HG02642 (cell line): ENCODE measurements at regions not wholly inside any gene's neighbourhood (a gene's known extent, or its start where the extent isn't known, plus 50 kb on each side); places are given as distances from the start of the nearest gene placed in this dataset.
"Not testable (repeated sequence)": the region's sequence is repeated elsewhere in the genome, so short reads cannot be mapped to it uniquely, and the experiment has no call there.

ENCODE experiments used
- ATAC-seq: cut with Tn5 transposase; IDR thresholded peaks from one replicate; pipeline ENCODE4 v1.9.1; 2021; ENCODE audit warnings: mild to moderate bottlenecking; ENCODE audit not compliant: unreplicated experiment, poor library complexity

DNA sequence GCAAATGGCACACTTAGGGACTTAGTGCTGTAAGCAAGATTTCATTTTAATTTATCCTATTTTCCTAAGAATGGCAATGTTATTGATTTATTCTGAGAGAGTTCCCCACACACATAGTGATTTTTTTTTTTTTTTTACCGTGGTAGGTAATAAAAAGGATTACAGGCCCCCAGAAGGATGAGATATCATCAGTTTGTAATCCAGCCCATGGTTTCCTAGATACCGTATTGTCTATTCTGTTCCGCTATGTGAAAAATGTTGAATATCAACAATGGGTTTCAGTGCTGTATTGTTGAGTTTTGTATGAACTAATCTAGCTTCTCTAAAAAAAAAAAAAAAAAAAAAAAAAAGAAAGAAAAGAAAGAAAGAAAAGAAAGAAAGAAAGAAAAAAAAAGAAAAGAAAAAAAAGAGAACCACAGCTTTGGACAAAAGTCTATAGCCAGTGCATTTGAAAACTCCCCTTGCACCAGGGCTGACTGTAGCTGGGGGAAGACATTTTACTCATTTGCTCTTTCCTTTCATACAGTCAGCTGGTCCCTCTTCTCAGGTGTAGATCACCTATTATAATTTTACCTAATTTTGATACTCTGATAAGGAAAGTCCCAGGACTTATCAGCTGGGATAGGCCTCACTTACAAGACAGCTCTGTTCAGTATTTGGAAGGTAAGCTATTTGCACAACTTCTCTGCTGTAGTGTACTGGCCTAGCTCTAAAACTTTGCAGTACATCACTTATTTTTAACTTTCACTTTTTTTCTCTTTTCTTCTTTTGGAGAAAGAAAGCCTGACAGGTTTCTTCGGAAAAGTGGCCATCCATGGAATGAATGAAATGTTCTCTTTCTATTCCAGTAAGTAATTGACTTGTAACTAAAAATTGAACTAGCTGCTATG lies 101.4 kb upstream of the SOX2 start:
- no peak for ATAC-seq

DNA sequence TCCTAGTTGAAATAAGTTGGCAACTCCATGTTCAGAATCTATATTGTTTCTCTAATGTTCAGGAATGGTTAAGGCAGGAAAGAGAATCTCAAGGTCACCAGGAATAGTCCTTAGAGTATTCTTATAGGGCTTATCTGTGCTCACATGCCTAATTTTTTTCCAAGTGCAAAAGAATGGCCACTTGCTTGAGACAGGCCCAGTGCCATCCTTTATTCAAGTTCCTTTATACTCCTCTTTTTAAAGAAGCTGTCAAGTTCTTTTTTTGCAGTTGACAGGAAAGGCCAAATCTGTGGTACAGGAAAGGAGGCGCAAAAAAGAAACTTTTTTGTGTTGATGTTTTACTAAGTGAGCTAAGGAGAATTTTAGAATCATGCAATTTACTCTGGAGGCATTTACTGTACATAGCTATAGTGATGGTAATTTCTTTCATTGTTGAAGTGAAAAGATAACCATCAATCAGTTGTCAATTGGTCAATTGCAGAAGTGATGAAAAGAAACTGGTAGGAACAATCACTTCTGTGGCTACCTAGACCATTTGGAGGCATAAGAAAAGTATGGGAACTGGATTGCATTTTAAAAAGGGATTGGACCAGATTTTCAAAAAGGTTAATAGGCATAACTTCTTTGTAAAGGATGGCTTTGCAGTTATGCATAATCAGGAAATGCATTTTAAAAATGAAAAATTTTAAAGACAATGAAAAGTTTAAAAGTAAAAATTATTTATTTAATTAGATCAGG lies 102.5 kb upstream of the SOX2 start:
- no peak for ATAC-seq

DNA sequence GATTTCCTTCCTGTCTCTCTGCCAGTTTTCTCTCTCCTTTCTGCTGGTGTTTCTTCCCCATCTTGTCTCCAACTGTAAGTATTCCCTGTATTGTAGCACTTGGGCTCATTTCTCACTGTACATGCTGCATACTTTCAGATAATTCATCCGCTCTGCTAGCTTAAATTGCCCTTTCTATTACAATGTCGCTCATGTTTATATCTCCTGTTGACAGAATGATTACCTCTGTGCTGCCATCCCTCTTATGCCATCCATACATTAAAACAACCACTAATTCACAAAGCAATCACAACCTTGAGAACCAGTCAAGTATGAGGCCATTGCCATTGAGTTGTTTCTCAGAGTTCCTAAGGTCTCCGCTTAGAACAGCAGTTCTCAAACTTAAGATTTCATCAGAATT lies 107.5 kb upstream of the SOX2 start:
- no peak for ATAC-seq

DNA sequence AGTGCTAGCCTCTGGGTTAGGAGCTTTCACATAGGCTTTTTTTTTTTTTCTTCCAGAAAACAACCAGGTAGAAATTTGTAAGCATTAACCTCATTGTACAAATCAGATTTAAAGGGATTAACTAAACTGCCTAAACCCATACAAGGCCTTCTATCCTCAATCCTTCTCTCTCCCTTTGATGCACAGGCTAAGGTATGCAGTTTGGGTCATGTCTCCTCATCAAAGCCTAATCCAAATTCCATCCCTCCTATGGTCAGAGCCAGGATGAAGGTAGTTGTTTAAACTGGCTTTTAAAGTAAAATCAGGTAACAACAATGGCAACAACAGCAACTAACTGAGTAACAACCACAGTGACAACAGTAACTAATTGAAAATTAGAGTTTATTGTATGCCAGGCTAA lies 115.6 kb upstream of the SOX2 start:
- no peak for ATAC-seq

DNA sequence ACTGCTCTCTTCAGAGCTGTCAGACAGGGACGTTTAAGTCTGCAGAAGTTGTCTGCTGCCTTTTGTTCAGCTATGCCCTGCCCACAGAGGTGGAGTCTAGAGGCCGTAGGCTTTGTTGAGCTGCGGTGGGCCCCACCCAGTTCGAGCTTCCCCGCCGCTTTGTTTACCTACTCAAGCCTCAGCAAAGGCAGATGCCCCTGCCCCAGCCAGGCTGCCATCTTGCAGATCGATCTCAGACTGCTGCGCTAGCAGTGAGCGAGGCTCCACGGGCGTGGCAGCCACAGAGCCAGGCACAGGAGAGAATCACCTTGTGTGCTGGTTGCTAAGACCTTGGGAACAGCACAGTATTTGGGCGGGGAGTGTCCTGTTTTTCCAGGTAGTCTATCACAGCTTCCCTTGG lies 120.8 kb upstream of the SOX2 start:
- not testable (repeated sequence) for ATAC-seq

DNA sequence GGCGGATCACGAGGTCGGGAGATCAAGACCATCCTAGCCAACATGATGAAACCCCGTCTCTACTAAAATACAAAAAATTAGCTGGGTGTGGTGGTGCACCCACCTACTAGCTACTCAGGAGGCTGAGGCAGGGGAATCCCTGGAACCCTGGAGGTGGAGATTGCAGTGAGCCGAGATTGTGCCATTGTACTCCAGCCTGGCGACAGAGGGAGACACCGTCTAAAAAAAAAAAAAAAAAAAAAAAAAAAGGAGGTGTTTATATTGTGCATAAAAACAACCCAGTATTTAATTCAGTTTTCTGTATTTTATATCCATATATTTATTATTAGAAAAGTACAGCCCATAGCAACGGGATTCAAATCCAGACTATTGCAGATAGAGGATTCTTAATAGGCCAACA lies 129.1 kb upstream of the SOX2 start:
- no peak for ATAC-seq

DNA sequence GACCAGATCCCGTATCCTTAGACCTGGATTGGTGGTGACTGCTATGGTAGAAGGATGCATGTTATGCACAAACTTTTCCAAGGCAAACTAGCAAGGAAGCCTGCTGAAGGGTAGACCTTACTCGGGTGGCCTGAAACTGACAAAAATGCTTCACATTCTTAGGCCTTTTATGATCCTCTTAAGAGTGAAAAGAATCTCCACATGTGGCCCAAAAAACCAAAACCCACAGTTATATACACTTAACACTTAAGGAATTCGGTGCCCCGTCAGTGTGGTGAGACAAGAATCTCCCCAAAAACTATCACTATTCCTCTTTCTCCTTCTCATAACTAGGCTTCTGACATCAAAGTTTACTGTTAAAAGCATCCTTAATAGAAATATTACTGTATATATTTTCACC lies 130.1 kb upstream of the SOX2 start:
- ATAC-seq = no peak

DNA sequence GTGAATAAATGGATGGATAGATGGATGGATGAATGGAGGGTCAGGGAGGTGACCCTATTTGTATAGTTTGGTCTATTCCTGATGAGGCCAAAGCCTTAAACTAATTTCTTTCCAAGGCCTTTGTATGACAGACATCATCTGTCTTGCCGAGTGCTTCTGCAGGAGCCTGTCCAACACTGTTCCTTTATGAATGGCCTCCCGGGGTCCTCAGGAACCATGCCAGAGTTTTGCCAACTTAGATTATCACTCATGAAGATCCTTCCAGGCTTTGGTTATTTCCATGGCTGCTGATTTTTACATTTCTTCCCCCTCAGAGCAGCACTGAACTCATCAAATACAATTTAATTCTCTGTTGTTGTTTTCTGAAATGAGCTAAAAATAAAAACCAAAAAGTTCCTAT lies 133.0 kb upstream of the SOX2 start:
- no peak for ATAC-seq

DNA sequence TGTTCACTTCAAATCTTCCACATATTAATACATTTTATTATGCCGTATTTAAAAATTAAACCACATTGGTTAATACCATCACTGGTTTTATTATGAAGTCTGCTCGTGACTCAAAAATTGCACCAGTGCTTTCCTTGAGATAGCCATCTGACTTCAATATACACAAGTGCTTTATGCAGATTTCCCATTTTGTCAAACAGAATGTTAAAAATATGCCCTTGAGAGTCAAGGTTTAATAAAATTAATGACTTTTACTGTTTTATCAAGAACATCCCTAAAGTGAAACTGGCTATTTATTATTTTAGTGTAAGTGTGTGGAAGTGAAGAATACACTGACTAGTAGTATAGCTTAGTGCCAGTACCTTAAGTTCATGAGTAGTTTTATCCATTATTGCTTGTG lies 139.3 kb upstream of the SOX2 start:
- ATAC-seq = no peak

DNA sequence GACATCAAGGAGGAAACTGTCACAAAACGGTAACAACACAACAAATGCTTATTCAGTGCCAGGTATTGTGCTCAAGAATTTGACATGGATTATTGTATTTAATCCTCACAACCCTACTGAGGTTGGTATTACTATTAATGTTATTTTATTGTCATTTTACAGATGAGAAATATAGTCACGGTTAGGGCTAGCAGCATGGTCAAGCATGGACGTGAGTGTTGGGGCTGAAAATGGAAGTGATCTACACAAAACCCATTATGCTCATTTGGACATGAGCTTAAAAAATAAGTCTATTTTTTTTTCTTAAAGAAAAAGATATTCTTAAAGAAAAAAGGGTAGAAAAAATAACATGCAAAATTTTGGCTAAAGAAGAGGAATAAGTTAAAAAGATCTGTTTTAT lies 141.3 kb upstream of the SOX2 start:
- no peak for ATAC-seq

DNA sequence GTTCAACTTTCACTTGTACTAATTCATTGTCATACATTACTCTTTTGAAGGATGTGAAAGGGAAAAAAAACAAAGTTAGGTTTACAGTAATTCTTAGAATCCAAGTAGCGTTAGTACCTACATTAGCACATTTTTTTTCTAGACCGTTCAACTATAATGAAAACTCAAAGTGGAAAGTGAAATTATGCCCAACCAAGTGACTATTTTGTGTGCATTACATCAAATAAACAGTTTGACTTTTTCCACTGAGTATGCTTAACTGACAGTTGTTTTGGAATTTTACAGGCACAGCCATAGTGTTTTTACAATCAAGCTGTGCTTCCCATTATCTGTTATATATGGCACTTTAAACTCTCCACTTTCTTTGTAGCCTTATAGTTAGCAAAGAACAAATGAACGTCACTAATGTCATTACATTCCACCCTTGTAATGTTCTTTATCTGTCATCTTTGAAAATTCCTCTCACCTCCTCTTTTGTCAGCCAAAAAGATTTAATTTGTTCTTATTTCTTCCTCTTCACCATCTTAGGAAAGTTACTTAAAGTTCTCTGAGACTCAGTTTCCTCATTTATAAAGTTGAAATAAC lies 142.3 kb upstream of the SOX2 start:
- ATAC-seq = no peak

DNA sequence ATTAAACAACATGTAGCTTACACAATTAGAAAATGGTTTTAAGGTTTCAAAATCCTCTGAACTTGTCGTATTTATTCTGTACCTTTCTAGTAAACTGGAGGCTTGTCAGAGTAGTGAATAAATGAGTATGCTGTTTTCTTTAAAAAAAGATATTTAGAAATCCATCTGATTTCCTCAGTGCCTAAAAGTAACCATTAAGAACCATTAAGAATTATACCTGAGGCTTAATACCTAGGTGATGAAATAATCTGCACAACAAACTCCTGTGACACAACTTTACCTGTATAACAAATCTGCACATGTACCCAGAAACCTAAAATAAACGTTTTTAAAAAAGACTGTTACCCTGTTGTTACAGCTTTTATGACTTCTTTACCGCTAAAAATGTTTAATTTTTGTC lies 143.0 kb upstream of the SOX2 start:
- ATAC-seq = no peak

DNA sequence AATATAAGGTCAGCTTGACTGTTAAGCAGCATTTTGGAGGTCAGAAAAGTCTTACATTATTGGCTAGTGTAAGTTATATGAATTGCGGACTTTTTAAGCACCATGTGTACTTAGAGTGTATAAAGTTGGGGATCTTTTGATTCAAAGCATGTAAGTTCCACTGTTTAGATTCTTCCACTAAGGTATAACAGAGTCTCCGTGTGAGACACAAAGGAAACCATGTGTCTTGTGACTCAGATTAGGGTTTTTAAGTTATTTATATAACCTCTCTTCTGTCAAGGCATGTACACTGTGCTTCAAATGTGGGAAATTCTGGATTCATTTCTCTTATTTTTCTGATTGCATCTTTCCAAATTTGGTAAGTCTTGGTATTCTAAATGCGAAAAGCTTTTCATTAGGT lies 143.5 kb upstream of the SOX2 start:
- no peak for ATAC-seq

DNA sequence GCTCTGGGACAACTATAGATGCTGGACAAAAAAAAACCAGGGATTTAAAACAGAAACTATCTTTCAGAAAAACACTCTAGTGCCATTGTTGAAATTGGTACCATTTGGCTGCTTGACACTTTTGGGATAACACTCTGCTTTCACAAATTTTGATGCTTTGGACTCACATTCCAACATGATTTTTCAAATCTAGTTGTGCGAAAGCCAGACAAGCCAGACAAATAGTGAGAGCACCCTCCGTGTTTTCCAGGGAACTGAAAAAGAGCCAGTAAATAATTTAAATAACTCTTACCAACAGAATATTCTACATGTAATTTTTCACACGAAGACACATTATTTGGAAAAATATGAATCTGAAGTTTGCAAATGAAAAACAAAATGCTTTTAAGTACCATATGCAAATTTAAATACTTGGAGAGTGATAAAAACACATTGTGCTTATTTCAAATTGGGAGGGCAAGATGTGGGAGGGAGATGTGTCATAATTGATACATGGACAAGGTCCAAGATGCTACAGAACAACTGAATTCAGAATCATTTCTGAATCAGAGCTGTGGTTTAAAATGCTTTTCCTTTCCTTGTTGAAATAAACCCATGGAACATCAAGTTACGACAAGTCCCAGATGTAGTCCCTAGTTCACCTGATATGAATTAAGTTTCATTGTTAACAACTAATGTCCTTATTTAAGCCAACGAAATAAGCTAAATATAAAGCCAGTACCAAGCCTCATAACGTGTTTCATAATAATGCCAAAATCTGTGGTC lies 144.2 kb upstream of the SOX2 start:
- ATAC-seq = no peak

DNA sequence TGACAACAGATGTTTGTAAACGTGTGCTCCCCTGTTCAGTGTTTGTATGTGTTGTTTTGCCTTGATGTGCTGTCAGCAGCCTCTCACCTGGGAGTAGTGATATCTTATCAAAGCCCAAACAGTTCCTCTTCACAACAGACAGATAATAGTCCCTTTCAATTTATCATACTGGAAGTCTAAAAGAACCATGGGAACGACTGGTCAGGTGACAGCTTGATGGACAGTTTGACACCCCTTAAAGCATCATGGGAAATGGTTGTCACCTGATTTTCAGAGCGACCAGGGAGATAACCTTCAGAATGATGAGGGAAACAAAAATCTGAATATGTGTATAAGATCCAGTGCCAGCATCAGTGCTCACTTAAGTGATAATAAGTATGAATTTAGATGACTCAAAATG lies 146.3 kb upstream of the SOX2 start:
- ATAC-seq = no peak

DNA sequence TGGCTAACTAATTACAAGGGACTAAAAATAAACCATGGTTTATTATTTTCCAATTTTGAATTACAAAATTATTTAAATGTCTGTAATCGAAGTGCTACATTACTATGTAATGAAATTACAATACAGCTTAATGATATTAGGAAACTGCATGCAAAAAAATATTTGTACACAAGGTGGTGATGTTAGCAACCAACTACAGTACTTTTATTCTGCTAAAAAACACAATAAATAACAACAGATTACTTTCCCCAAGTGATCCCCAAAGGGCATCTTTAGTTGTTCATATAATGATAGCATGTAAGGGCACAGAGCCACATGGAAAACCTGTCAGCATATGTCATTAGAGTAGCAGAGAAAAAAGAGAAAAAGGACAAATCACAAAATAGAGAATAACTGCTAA lies 147.5 kb upstream of the SOX2 start:
- no peak for ATAC-seq

DNA sequence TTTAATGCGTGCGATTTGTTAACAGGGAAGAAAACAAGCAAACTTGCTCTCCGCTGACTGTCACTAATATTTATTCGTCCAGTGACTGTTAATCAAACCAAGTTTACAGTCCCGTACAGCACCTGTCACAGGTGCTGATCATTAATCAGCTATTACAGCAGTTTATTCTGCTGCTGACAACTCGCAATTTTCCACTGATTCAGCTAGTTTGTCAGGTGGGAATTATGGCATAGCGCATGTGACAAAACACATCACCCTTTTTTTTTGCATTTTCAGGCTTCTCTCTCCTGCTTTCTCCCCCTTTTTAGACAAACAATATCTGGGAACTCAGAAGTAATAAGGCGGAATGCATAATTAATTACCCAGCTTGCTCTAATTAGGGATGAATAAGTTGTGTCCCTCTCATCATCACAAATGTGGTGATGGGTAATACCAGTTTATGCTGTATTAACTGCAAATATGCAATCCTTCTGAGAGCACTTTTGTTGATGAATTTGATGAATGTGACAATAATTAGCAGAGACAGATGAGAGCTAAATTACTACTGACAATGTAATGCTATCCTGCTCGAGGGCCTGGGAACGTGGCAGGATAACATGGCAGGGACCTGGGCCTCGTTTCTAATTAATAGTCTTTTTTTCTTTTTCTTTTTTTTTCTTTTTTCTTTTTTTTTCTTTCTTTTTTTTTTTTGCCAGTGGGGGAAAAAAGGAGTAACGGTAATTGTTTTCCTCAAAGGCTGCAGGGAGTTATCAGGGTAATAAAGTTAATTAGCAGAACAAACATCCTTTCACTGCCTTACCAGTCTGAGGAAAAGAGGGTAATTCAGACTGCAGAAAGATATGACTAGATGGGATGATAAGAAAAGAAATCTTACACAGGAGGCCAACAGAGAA lies 150.3 kb upstream of the SOX2 start:
- no peak for ATAC-seq

DNA sequence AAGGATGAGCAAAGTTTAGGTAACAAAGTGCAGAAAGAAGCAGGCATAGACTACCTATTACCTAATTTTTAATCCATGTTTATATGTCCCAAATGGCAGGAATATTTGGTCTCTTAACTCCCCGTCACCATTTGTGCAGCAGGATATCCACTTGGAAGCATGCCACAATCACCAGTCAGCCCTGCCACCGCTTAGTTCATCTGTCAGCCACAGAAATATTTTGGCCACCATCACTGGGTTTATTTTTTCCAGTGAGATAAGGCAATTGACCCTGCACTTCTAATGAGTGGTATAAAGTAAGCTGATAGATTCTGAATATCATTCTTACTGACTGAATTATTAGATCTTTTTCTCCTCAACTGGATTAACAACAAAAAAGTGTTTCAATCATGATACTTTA lies 152.9 kb upstream of the SOX2 start:
- no peak for ATAC-seq

DNA sequence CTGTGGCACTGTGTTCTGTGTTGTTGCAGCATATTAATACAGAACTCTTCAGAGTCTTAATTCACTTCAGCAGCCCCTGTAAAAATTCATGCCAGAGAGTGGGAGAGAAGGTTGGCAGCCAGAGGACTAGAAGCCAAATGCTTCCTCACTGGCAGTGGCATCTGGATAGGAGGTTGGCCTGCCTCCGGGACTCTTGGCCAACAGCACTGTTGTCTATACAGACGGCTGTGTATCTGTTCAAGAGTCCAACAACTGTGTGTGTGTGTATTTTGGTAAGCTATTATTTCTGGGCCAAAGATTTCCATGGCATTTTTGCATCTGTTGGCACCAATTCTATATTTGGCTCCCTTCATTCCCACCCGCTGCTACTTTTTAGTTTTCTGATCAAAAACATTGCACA lies 156.0 kb upstream of the SOX2 start:
- no peak for ATAC-seq

DNA sequence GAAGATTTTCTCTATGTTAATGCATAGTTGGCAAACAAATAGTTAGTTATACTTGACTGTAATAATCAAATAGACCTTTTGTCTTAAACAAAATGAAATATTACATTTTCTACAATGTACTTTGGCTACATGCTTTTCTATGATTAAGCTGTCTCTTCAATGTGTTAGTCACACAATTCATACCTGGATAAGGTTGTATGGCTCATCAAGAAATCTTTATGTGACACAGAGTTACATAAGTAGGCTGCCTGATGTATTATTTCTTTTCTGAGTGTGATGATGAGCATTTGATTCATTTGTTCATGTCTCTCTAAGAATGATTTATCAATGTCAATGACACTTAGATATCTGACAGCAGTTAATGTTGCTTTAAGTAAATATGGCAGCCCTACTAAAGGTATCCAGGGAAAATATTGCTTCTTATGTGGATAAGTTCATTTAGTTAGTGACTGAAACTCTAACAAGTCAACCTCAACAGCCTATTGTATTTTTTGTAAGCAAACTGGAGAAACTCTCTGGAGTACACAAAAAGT lies 157.4 kb upstream of the SOX2 start:
- no peak for ATAC-seq
